Activated effector memory CD4-positive, alpha-beta T cell treated with Interleukin-2 at 50 U/mL for 16 hours (primary cell): ENCODE measurements at regions not wholly inside any gene's neighbourhood (a gene's known extent, or its start where the extent isn't known, plus 50 kb on each side); places are given as distances from the start of the nearest gene placed in this dataset.

Experiments used
- DNase-seq: peaks from one replicate; pipeline ENCODE4 v3.0.0-alpha.2; 2020

DNA sequence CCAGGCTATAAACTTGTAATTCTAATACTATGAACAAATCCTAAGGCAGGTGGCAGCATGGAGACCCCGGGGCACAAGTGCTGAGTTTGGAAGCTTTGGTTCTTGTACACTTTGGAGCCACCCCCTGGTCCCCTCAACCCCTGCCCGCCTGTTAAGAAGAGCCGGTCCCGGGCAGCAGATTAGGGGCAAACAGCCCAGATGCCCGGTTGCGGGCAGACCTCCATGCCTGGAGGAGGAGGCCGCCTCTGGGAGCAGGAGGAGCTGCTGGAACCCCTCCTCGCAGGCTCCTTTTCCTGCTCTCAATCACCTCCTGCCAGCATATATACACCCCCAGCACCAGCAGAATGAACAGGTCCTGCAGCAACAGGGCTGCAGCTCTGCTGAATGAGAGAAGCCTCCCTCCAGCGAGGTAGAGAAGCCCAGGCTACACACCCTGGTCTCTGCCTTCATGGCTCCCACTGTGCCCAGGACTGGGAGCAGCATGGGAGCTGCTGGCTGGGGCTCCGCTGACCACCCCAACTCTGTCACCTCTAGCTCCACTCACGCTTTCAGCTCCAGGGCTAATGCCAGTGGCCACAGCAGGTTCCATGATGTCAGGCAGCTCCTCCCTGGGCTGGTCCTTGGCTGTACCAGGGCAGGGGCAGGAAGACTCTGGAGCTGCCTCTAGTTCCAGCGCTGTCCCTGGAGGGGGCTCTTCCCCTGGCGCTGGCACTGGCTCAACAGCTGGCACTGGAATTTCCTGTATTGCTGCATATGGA is 1713.5 kb upstream of the ACO1 start:
- no peak for DNase-seq

DNA sequence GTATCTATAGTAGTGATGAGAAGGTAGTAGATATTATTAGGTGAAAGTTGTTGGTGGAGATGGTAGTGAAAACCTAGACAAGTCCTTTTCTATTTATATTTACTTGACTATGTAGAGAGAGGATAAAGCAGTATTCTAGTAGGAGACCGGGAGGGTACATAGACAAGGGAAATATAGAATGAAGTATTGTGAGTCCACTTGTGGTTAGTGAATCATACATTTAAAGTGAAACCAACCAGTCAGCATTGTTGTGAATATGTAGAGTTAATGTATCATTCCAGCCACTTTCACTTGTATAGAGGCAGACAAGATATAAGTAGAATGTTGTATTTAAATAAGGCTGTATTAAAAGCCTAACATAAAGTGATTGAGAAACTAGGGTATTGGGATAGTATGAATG is 1711.3 kb upstream of the ACO1 start:
- DNase-seq, result no peak

DNA sequence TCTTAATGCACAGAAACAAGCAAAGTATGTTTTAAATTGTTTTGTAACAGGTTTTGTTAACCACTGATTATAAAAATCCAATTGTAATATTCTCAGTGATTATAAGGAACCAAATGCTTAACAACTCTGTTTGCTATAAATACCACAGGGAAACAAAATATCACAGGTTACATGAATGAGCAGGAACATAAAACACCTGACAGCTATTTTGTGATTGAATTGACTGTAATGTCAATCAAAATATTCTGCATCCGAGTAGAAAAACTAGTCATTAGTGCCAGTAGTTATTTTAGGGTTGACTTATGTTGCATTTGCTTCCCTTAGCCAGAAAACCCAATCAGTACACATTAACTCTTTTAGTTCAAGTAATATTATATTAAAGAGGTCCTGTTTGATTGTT is 1707.8 kb upstream of the ACO1 start:
- DNase-seq, result no peak

DNA sequence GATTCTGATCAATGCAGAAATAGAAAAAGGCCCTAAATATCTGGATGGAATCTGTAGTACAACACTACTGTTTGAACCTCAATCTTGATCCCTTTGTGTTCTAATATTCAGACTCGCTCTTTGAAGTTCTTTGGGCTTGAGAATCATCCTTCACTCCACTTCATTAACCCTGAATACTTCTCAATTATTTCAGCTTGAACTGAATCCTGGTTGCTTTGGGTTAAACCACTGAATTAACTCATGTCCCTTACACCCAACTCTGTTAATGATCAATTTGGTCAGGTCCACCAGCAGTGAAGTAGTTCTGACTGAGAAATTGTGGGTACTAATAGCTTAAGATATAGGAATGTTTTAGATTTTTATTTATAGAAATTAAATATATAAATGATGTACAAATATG is 1707.2 kb upstream of the ACO1 start:
- no peak for DNase-seq

DNA sequence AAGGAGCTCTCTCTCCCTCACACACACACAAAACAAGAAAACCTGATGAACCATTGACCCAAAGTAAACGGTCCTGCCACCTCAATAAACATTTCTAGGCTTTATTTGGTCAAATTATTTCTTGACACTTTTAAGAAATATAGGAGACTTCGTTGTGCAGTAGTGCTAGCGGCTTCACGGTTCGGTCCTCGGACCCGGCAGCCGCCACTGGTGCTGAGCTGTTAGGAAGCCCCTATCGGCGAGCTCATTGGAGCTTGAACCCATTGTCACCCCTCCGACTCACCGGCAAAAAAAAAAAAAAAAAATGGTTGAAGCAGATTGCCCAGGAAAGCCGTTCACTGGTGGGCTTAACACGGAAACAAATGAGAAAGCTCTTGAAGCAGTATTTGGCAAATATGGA is 1695.6 kb upstream of the ACO1 start:
- no peak for DNase-seq

DNA sequence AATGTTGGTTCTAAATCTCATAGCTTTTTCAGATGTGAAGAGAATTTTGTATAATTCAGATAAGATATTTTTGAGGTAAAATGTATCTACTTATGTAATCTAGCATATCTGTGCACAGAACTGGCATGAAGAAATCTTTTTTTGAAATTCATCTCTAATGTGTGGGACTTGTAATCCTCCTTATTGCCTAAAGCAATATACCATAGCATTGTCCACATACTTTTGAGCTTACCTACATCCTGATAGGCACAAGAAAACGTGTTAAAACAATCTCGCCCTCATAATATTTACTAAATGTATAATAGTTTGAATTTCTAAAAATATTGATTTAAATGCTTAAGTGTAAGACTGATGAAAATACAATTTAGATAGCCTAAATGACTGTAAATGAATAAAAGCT is 1686.5 kb upstream of the ACO1 start:
- DNase-seq, result no peak

DNA sequence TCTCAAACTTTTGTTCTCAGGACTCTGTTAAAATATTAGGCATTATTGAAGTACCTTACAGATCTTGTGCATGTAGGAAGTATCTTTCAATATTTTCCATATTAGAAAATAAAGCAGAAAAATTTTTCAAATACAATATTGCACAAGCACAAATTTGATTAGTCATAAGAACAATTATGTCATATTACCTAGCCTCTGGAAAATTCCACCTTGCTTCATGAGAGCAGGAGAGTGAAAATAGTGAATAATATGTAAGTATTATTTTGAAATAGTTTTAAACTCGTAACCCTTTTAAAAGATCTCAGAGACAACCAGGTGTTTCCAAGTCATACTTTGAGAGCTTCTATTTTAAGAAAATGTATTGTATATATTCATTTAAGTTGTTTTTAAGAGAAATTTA is 1672.9 kb upstream of the ACO1 start:
- DNase-seq, result no peak

DNA sequence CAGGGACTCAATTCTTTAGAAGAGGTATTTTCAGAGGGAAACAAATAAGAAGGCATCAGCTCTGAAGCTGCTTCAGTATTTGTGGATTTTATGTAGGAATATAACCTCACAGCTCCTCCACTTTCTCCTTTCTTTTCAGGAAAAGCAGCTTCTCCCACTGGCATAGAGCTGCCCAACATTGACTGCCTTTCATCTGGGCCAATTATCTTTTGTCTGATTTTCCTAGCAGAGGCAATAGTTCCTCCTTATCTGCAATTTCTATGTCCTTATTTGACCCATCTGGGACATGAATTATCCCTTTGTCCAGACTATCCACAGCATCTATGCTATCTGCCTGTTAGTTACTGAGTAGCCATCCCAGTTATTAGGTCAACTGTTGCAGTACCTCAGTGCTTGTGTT is 1671.2 kb upstream of the ACO1 start:
- DNase-seq, result no peak

DNA sequence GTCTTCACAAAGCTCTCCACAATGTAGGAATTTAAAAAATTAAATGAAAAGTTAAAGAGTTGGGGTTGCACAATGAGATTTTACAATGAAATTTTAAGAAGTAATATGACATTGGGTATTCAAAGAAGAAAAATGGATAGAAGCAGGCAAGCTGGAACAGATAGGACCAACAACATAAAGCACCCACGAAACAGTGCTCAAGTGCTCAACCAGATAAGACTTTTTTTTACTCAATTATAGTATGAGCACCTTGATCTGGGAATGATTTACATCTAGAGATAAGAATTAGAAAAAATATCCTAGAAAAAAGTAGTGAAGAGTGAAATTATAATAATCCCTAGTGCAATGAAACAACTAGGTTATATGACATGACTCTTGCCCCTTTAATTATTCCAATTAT is 1670.1 kb upstream of the ACO1 start:
- no peak for DNase-seq

DNA sequence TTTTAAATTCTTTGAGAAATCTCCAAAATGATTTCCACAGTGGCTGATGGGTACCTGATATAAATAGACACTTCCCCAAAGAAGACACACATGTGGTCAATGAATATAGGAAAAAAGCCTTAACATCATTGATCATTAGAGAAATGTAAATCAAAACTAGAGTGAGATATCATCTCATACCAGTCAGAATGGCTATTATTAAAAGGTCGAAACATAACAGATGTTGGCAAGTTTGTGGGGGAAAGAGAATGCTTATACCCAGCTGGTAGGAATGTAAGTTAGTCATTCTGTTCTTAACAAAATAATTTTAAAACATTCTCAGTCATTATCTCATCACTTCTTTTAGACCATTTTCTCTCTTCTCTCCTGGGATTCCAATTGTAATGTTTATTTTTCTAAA is 1666.0 kb upstream of the ACO1 start:
- no peak for DNase-seq

DNA sequence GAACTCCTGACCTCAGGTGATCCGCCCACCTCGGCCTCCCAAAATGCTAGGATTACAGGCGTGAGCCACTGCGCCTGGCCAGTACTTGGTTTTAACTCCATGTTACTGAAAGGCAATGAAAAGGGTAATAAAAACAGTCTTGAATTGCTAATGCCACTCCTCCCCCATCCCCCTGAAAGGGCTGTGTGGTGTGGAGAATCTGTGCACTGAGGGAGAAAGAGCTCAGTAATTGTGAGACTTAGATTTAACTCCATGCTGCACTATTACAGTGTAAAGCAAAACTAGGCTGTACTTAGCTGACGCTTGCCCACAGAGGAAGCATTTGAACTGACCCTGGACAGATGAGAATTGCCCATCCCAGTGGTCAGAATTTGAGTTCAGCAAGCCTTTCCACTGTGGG is 1662.4 kb upstream of the ACO1 start:
- DNase-seq, result no peak

DNA sequence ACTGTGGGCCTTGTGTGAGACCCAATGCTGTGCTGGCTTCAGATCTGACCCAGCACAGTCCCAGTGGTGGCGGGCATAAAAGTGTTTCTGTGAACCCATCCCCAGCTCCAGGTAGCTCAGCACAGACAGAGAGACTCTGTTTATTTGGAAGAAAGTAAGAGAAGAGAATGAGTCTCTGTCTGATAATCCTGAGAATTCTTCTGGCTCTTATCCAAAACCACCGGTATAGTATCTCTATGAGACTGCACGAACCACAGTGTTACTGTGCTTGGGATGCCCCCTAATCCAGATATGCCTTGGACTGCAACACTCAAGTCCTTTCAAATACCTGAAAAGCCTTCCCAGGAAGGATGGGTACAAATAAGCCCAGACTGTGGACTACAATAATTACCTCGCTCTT is 1660.8 kb upstream of the ACO1 start:
- DNase-seq, result no peak

DNA sequence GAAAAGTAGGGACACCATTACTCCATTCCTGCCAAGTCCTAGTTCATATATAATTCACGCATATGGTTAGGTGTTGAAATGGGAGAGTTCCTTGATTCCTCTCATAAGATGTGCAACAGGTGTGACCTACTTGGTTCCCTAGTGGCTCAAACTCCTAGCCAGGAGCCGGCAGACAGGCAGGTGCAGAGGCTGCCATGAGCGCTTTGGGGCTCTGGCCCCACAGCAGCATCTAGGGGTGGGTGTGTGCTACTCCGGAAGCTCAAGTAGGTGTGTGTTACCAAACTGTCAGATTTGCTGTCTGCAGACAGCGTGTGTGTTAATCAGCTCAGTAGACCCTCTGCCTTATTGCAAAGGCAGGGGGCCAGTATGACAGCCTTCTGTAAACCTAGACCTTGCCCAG is 1652.4 kb upstream of the ACO1 start:
- no peak for DNase-seq

DNA sequence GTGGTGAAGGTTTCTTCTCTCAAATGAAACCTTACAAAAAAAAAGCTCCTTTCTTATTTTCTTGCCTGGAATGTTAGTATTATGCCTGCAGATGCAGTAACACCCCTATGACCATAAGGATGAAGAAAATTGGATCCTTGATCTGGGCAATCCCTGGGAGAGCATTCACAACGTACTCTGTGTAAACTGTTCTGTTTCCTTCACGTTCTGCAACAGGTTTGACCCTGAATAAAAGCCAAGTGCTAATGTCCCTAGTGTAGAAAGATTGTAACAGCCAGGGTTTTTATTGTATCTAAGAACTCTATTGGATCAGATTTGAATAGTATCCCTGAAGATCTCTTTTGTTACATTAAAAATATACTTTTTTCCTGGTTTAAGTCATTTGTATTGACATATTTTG is 1639.6 kb upstream of the ACO1 start:
- no peak for DNase-seq

DNA sequence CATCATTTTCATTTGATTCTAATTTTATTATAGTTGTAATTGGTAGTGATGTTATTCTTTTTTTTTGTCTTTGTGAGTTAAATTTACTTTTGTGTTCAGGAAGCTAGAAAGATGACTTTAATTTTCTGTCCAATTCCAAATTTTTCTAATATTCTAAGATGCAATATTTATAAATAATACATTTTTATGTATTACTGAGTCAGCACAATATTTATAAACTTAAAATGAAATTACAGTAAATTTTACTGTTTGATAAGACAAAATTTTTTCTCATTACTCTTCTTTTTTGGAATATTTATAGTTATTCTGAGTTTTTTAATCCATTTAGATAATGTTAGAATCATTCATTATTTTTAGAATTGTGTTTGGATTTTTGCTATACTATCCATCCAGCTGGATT is 1637.9 kb upstream of the ACO1 start:
- DNase-seq, result no peak

DNA sequence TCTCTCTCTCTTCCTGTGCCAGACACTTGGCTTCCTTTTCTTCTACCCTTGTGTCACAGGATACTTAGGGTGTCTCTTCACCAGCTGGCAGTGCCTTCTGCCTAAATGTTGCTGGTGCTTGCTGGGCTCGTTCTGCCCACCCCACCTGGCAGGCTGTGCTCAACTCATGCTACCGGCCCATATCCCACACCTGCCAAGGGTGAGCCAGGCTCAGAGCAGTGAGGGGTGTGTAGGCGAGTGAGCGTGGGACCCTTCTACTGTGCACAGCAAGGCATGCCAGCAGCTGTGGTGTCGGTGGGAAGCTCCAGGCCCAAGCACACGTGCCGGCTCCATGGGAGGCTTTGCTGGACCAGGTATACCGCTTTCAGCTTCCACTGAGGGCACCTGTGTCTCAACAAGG is 1626.7 kb upstream of the ACO1 start:
- DNase-seq, result no peak

DNA sequence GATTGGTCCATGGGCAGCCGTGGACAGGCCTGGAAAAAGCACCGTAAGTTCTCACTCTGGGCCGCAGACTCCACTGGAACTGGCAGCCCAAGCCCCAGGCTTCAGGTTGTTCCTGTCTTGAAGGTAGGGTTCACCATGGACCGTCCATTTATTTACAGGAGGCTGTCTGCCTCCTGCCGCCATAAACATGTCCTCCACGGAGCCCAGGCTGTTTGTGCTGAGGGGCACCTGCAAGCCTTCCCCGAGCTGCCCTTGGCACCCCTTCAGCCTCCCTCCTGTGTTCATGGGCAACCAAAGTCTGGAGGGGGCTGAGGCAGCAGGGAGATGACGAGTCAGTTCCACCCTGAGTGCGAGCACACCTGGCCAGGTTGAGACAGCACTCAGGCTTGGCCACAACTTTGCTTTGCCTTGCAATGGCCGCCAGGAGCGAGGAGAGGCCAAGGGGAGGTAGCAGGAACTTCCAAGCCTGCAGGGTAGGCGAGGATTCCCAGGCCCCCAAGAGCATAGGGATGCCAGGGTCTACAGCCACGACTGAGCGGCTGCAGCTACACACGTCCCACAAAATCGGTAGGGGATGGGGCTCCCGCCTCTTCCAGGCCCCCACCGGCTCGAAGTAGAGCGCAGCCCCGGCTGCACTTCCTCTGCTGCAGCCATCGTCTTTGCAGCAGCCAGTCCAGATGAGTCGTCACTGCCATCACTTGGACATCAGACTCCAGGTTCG is 1625.6 kb upstream of the ACO1 start:
- no peak for DNase-seq

DNA sequence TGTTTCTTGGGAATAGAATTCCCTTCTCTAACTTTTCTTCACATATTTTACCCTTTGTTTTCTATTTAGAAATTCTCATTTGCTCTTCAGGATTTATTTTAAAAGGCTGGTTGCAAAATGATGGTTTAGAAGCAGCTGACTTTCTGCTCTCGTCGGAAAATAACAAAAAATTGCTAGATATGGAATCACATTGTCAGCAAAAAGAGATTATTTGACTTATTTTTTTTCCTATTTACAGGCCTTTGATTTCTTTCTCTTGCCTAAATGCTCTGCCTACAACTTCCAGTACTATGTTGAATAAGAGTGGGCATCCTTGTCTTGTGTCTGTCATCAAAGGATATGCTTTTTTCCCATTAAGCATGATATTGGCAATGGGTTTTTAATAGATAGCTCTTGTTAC is 1619.1 kb upstream of the ACO1 start:
- DNase-seq, result no peak

DNA sequence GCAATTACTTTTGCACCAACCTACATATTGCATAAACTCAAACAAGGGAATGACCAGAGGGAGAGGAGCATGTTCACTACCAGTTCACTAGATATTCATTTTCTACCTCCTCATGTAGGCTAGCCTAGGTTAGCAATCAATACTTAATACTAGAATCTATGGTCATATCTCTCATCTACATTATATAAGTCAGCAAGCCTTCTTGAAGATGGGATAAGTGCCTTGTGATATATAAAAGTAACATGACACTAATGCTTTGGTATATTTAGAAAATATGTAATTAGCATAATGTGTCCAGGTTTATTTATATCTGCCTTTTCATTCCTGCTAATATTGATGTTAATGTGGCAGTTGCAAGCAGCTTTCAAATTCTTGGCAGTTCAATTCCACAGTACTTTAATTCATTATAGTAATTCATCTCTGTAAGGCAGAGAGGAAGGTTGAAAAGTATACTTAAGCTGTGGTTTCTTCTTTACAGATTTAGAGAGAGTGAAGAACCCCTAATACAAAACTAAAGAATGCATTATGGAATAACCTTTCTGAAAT is 1613.2 kb upstream of the ACO1 start:
- no peak for DNase-seq

DNA sequence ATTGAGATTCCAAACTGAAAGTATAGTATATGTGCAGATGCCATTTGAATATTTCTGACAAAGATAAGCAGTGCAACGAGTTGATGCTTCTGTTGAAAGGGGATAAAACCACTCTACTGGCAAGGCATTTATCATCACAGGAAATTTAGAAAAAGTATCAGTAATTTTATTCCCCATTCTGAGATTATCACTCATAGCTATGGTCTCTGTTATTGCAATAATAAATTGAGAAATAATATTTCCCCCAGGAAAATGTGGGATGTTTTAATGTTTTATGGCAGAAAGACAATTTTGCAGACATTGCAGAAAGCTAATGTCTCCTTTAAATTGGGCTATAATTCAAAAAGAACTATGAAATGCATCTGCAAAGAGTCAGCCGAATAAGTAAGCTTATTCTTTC is 1612.7 kb upstream of the ACO1 start:
- no peak for DNase-seq

DNA sequence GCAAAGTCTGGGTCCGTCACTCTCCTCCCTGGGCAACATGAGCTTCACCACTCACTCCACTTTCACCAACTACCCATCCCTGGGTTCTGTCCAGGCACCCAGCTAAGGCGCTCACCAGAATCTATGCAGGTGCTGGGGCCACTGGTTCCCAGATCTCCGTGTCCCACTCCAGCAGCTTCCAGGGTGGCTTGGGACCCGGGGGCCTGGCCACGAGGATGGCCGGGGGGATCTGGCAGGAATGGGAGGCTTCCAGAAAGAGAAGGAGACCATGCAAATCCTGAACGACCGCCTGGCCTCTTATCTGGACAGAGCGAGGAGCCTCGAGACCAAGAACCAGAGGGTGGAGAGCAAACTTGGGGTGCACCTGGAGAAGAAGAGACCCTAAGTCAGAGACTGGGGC is 1611.0 kb upstream of the ACO1 start:
- DNase-seq, result no peak

DNA sequence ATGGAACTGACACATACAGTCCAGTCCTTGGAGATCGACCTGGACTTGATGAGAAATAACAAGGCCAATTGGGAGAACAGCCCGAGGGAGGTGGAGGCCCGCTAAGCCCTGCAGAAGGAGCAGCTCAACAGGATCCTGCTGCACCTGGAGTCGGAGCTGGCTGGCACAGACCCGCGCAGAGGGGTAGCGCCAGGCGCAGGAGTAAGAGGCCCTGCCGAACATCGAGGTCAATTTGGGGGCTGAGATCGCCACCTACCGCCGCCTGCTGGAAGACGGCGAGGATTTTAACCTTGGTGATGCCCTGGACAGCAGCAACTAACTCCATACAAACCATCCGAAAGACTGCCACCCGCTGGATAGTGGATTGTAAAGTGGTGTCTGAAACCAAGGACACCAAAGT is 1610.1 kb upstream of the ACO1 start:
- DNase-seq, result no peak

DNA sequence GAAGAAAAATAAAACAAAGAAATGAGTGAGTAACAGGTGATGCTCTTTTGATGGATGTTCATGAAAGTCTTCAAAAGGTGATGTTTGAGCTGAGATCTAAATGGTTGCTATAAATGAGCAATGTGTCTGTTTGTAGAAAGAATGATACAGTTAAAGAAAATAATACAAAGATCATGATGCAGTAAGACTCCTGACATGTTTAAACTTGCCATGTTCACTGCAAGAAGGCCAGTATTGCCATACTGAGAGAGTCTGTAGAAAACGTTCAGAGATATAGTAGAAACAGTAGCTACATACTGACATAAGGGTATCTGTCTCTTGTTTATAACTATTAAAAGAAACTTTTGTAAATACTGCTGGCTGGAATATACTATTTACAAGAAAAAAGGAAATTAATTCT is 1609.2 kb upstream of the ACO1 start:
- DNase-seq, result no peak

DNA sequence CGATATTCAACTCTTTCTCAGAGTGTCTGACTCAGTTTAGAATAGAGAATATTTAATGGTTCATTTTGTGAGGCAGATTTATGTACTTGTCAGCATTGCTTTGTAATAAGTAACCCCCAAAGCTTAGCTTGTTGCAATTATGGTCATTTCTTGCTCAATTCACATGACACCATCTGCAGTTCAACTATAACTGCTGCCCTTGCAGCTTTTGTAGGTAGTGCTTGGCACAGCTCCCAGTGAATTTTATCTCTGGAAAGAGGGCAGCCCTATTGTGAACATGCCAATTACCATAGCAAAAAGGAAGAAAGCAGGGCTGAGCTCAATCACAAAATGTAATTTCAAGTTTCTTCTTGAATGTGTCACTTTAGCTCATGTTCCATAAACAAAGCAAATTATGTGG is 1587.7 kb upstream of the ACO1 start:
- DNase-seq, result no peak
